HG03060 (cell line): ENCODE measurements at regions not wholly inside any gene's neighbourhood (a gene's known extent, or its start where the extent isn't known, plus 50 kb on each side); places are given as distances from the start of the nearest gene placed in this dataset.
"Not testable (repeated sequence)": the region's sequence is repeated elsewhere in the genome, so short reads cannot be mapped to it uniquely, and the experiment has no call there.

Experiments
- ATAC-seq: cut with Tn5 transposase; IDR thresholded peaks from one replicate; pipeline ENCODE4 v1.9.1; 2021; ENCODE audit warnings: low read depth, moderate number of reproducible peaks; ENCODE audit not compliant: unreplicated experiment

- no peak for ATAC-seq
Measured at GRCh38 chr11:103709371-103709770, 327.1 kb upstream of the DDI1 start.

DNA sequence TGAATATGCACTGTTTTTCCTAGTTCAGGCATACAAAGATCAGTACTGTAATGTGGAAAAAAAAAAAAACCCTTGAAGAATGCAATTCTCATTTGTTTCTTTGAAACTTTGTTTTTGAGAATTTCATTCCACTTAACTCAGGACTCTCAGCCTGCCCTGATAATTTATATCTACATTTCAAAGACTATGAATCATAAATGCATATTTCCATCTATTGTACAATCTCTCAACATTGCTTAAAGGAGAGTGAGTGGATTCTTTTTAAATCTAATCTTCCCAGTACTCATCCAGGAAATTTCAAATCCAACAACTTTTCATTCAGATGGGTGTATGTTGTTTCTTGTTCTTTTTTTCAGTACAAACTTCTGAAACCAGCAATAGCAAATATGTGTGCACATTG is 322.2 kb upstream of the DDI1 start:
- ATAC-seq = no peak

- ATAC-seq = no peak
Measured at GRCh38 chr11:103716363-103716762, 320.1 kb upstream of the DDI1 start.

GRCh38 chr11:103727262-103727661 is 309.2 kb upstream of the DDI1 start:
- ATAC-seq = no peak

- no peak for ATAC-seq
Measured at GRCh38 chr11:103729617-103730016, 306.8 kb upstream of the DDI1 start.

DNA sequence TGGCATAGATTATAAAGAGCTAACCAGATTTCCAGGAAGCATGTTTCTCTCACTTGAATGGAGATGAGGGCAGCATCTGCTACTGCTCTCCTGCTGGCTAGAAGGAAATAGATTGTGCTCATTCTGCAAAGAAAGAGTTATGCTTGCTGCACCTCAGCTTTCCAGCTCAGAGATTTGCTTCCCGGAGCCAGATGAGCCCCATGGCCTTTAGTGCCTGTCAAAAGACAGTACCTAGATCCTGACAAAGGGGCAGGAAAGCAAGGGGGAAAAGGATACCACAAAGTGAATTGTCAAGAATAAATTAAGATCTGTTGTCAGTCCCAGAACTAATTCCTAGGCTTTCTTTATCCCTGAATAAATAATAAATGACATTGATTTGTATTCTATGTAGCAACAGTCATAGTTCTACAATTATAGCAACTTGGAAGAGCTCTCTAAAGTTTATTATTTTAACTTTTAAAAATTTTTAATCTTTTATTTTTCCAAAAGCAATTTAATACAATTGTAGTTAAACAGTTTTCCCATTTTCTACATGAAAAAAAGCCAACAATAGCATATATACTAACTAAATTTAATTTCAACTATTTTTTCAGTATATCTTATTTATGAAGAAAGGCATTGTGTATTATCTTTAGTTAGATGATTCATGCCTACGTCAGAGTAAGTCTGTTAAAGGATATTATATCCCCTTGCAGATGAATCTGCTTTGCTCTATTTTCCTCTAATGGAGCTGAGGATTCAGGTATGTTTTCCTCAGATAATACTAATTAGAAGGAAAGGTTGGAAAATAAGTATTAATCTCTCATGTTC is 306.1 kb upstream of the DDI1 start:
- ATAC-seq = no peak

GRCh38 chr11:103731670-103732069 is 304.8 kb upstream of the DDI1 start:
- no peak for ATAC-seq

GRCh38 chr11:103733889-103734288 is 302.6 kb upstream of the DDI1 start:
- no peak for ATAC-seq

DNA sequence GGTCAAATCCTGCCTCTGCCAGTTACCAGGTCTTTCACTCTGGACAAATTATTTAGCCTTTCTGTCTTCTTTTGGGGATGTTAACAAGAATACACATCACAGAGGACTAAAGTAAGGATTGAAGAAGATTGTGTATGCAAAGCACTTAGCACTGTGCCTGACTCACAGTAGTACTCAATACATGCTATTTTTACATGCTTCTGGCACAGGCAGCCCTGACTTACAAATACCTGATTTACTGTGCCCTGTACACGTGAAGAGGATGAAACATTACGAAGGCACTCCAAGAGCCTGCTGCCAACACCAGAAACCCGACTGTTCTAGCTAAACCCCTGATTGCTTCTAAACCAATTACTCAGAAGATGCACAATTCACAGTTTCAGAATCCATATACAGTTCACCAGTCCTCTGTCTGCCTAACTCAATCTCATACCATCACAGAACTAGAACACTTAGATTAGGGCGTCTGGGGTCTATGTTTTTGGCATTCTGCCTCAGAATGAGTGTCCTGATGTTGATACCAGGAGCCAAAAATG is 300.9 kb upstream of the DDI1 start:
- ATAC-seq = no peak

- ATAC-seq = no peak
Measured at GRCh38 chr11:103736315-103737036, 300.0 kb upstream of the DDI1 start.

- no peak for ATAC-seq
Measured at GRCh38 chr11:103737037-103737622, 299.3 kb upstream of the DDI1 start.

DNA sequence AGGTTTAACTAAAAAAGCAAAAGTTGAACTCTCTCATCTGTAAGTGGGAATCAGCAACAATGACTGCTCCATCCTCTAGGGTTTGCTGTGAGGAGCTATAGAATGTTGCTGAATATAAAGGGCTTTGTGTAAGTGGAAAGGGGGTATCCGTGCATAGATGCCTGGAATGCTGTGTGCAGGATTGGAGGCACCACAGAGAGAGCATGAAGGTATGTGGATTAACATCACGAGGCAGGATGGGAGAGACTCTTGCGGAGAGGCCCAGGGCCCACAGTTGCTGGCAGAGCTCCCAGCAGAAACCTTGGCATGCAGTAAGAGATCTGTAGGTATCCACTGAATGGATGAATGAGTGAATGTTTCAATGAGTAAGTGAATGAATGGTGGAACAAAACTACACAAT is 298.7 kb upstream of the DDI1 start:
- ATAC-seq = no peak

DNA sequence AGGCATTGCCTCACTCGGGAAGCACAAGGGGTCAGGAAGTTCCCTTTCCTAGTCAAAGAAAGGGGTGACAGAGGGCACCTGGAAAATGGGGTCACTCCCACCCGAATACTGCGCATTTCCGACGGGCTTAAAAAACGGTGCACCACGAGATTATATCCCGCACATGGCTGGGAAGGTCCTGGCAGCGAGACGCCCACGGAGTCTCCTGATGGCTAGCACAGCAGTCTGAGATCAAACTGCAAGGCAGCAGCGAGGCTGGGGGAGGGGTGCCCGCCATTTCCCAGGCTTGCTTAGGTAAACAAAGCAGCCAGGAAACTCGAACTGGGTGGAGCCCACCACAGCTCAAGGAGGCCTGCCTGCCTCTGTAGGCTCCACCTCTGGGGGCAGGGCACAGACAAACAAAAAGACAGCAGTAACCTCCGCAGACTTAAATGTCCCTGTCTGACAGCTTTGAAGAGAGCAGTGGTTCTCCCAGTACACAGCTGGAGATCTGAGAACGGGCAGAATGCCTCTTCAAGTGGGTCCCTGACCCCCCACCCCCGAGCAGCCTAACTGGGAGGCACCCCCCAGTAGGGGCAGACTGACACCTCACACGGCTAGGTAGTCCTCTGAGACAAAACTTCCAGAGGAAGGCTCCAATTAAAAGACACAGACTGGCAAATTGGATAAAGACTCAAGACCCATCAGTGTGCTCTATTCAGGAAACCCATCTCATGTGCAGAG is 297.2 kb upstream of the DDI1 start:
- ATAC-seq = not testable (repeated sequence)

- no peak for ATAC-seq
Measured at GRCh38 chr11:103744496-103745153, 291.8 kb upstream of the DDI1 start.

DNA sequence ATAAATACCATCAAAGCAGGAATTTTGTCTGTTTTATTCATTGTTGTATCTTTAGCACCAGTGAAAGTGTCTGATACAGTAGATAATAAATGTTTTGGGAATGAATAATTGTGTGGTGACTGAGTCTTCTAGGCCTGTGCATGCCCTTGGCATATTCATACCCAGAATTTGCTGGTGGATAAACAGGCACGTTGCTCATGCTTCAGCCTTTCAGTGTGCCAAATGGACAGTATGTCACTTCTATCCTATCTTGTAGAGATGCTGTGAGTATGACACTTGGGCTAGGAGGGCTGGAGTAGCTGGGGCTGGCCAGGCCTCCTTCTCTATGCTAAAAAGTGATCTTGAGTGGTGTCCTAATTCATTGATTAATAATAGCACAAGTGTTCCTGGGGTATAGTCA is 287.3 kb upstream of the DDI1 start:
- ATAC-seq = no peak

DNA sequence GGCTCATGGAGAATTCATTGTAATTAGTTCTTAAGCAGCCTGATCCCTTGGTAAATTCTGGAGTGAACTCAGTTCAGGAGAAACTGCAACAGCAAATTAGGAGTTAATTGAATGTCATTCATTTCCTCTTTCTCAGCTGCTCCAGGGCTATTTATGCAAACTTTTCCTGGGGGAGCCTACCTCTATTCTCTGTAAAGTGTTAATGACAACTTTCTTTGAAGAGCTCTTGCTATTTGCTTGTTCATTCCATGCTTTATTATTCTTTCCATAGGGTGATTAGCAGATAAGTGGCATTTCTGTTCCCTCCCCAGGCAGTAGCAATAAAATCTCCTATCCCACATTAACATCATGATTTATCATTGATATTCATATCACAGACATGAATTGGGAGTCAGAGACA is 267.6 kb upstream of the DDI1 start:
- no peak for ATAC-seq

DNA sequence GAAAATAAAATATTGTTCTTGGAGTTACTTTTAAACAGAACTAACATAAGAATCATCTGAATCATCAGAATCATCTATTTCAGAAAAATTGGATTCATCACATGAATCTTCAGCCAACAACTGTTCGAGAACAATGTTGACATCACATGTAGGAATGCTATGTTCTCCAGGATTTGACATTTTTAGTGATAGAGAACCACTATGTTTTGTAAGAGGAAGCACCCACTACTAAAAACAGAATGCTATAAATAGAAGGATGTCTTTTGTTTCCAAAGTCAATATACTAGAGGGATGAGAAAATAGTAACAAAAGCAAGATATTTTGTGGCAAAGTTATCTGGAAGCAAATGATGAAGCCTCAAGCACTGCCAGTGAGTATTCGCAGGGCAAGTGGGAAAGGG is 263.4 kb upstream of the DDI1 start:
- no peak for ATAC-seq

DNA sequence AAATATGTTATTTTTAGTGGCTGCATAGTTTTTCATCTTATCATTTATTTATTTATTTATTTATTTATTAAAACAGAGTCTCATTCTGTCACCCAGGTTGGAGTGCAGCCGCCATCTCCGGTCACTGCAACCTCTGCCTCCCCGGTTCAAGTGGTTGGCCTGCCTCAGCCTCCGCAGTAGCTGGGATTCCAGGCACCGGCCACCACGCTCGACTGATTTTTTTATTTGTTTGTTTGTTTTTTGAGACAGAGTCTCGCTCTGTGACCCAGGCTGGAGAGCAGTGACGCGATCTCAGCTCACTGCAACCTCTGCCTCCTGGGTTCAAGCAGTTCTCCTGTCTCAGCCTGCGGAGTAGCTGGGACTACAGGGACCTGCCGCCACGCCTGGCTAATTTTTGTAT is 262.9 kb upstream of the DDI1 start:
- ATAC-seq = no peak

DNA sequence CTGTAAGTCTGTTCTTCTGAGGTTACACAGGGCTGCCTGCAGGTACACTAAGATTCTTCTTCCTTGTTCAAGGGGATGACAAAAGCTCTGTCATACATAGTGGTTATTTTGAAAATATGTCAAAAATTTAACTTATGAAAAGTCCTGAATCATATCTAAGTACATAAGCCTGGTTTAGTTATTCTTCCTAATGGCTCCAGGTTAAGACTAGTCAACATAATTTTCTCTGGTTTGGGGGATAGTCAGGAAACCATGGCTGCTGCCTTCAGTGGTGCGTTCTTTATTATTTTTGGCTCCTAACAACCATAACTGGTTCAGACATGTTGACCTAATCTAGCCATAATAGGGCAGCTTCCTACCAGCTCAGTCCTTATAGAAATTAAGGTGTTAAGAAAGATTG is 257.4 kb upstream of the DDI1 start:
- ATAC-seq = no peak

DNA sequence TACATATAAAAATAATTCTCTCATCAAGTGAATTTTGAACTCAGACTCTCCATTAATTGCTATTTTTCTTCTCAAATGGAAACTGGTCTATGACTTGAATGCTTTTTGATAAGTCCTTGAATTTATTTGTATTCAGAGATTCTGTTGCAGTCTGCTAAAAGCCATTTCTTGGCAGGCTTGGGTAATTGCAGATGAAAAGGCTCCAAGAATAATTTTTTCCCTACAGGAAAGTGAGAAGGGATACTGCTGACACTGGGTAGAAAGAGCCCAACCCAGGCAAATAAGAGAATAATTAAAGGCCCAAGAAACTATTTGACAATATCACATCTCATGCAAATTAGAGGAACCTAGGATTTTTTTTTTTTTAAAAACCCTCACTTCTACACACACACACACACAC is 246.5 kb upstream of the DDI1 start:
- ATAC-seq = no peak
